Mesodermal cell (in vitro differentiated cells): ENCODE measurements at regions not wholly inside any gene's neighbourhood (a gene's known extent, or its start where the extent isn't known, plus 50 kb on each side); places are given as distances from the start of the nearest gene placed in this dataset.

Experiments used
- H3K27ac ChIP-seq: 2 replicates; pipeline ENCODE4 v1.7.0; 2013; ENCODE audit warnings: mild to moderate bottlenecking, low read depth, low read length, moderate library complexity; ENCODE audit not compliant: severe bottlenecking
- H3K36me3 ChIP-seq: 2 replicates; pipeline ENCODE4 v1.7.1; 2013; ENCODE audit warnings: mild to moderate bottlenecking, low read length, moderate library complexity; ENCODE audit not compliant: control insufficient read depth, insufficient read depth
- H3K4me1 ChIP-seq: one replicate; pipeline ENCODE4 v1.7.1; 2013; ENCODE audit warnings: mild to moderate bottlenecking, low read length; ENCODE audit not compliant: insufficient read depth, control insufficient read depth, poor library complexity, severe bottlenecking
- H3K4me3 ChIP-seq: 2 replicates; pipeline ENCODE4 v1.7.0; 2013; ENCODE audit warnings: low read length, control low read depth, mild to moderate bottlenecking; ENCODE audit not compliant: insufficient read depth, poor library complexity, severe bottlenecking; ENCODE audit errors: extremely low read depth
- H3K9me3 ChIP-seq: 2 replicates; pipeline ENCODE4 v1.7.1; 2013; ENCODE audit warnings: mild to moderate bottlenecking, low read length, moderate library complexity; ENCODE audit not compliant: control insufficient read depth
- WGBS, 2 experiments: methylation state at CpG; one replicate each; pipeline ENCODE4 v1.1.5; 2013; ENCODE audit warnings: missing lambda C conversion rate in 2 of 2; ENCODE audit not compliant: insufficient coverage in 2 of 2; 5-methylcytosine and 5-hydroxymethylcytosine counted together

DNA sequence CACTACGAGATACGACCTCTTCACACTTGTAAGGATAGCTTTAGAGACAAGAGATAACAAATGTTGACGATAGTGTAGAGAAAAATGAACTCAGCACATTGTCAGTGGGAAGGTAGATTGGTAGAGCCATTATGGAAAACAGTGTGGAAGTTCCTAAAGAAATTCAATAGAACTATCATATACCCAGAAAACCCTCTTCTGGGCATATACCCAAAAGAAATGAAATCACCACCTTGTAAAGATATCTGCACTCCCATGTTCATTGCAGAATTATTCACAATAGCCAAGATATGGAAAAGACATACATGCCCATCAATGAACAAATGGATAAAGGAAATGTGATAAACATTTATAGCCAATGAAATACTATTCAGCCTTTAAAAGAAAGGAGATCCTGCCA lies 499.8 kb upstream of the TBX3 start:
- 93 to 100% methylated on average over 2 of the region's 3 CpGs for WGBS, 2 experiments
- Histone ChIP-seq H3K36me3 (no peaks in the 10 kb centered on the region), H3K4me1 (peaks cover 7% of the 10 kb centered on the region), H3K4me3 (no peak overlapping the region), H3K9me3 (no peaks in the 10 kb centered on the region), H3K27ac (no peak overlapping the region)

DNA sequence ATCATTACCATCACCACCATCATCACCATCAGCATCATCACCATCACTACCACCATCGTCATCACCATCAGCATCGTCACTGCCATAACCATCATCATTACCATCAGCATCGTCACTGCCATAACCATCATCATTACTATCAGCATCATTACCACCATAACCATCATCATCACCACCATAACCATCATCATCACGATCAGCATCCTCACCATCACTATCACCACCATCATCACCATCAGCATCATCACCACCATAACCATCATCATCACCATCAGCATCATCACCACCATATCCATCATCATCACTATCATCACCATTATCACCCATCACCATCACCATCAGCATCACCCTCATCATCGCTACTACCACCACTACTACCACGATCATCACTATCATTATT lies 493.9 kb upstream of the TBX3 start:
- no peaks in the 10 kb centered on the region for H3K9me3 ChIP-seq
- no peak overlapping the region for H3K27ac ChIP-seq
- H3K4me1 ChIP-seq: peaks cover 9% of the 10 kb centered on the region
- H3K36me3 ChIP-seq: no peaks in the 10 kb centered on the region
- WGBS, 2 experiments: 87 to 94% methylated on average over 5 to 6 of the region's 6 CpGs
- H3K4me3 ChIP-seq: no peak overlapping the region

DNA sequence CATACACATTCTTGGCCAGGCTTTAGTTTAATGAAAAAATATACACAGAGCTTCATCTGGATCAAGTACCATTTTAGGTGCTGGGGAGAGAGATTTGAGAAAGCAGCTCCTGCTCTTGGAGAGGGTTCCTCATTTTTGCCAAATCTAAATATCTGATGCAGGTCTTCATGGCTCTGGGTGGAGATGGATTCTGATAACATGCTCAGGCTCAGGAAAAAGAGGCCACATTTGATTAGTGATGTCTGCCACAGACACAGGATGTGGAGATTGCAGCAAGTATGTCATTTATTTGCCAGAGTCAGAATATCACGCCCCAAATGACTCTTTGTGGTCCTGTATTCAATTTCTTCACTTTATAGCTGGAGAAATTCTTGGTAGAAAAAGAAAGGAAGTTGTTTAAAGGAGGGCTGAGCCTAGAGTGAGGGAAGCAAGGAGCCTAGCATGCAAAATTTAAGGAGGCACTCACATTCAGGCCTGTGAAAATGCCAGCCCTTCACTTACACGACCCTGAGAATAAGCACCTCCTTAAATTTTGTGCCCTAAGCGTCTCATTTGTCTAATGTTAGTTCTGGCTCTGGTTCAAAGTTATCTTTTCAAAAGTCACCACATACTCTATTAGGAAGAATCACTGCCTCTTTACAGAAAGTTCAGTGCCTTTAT lies 492.9 kb upstream of the TBX3 start:
- Histone ChIP-seq H3K36me3 (no peaks in the 10 kb centered on the region), H3K27ac (no peak overlapping the region), H3K4me3 (no peak overlapping the region), H3K4me1 (peaks cover 9% of the 10 kb centered on the region), H3K9me3 (no peaks in the 10 kb centered on the region)
- 89 to 100% methylated on average over 1 to 3 of the region's 3 CpGs for WGBS, 2 experiments

DNA sequence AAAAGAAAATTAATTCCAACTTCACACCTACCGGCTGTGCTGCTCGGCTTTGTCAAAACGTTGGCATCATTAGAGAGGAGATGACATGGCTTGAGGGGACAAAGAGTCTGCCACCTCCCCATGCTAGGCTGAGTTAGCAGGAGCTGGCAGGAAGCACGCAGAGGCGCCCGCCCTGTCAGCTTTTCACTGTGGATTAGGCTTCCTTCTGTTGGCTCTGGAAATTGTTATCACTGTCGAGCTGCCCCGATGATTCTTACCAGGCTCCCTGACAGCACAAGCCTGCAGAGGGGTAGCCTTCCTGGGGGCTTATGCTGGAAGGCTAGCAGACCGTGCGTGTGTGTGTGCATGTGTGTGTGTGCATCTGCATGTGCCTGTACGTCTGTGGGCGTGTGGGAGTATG lies 490.9 kb upstream of the TBX3 start:
- no peaks in the 10 kb centered on the region for H3K36me3 ChIP-seq
- no peak overlapping the region for H3K4me3 ChIP-seq
- H3K9me3 ChIP-seq: no peaks in the 10 kb centered on the region
- 62 to 70% methylated on average over 10 to 11 of the region's 12 CpGs for WGBS, 2 experiments
- H3K4me1 ChIP-seq: peaks cover 9% of the 10 kb centered on the region
- peak overlapping the region; percentile 55 for H3K27ac ChIP-seq

DNA sequence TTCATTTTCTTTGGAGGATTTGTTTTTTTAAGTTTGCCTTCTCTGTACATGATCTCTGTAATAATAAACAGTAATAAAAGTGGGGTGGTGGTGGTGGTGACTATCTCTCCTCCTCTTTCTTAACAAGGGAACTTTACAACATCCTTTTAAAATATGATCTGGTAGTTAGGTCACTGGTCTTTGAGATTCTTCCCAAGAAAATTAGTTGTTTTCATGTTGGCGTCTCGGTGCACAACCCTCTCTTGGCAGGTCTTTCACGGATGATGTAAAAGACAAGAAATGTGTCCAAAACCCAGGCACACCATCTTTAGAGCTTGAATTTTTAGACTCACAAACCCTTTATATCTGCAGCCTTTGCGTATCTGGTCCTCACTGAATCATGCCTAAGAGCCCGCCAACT lies 488.5 kb upstream of the TBX3 start:
- H3K27ac ChIP-seq: no peak overlapping the region
- WGBS, 2 experiments: 97 to 98% methylated on average over 5 of the region's 5 CpGs
- peaks cover 9% of the 10 kb centered on the region for H3K4me1 ChIP-seq
- no peaks in the 10 kb centered on the region for H3K36me3 ChIP-seq
- H3K4me3 ChIP-seq: no peak overlapping the region
- H3K9me3 ChIP-seq: no peaks in the 10 kb centered on the region

DNA sequence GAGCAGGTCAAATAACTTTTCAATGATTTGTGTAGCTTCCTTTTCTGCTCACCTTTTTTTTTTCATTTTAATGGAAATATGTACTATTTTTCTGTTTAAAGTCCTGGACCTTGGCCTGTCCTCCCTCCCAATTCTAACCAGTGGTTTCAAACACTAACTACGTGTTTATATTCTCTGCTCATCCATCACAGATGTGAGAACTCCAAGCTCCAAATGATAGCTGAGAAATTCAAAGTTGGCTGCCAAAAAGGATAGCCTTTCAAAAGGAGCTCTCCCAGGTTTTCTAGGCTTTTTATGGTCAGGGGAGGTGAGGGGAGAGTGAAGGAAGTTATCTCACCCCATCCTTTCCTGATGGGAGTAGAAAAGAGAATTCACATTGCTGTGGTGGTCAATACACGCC lies 486.0 kb upstream of the TBX3 start:
- Histone ChIP-seq H3K36me3 (no peaks in the 10 kb centered on the region), H3K4me3 (no peak overlapping the region), H3K27ac (no peak overlapping the region), H3K9me3 (no peaks in the 10 kb centered on the region), H3K4me1 (peaks cover 12% of the 10 kb centered on the region)
- WGBS, 2 experiments: no CpG with 5 or more reads among the region's 2 CpGs

DNA sequence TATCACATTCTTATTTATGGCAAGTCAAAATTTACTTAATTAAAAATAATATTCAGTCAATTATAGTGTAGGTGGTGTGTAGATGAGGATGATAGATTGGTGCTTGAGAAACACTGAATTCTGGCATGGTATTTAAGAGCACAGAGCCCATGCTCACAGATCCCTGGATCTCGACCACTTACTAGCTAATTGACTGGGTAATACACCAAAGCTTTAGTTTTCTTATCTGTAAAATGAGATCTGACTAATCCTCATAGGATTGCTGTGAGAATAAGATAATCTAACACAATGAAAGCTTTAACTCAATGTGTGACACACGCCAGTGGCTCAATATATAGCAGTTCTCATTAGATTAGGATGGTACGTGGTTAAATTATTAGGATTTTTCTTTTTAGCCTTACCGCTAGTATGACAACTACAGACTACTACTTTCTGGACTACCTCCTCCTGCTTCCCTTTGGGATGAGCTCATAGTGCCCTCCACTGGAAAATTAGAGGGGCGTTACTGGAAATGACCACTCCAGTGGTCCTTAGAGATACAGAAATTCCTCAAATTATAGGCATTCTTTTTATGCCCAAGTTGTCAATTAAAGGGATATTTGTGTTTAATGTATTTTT lies 482.8 kb upstream of the TBX3 start:
- H3K4me1 ChIP-seq: peaks cover 8% of the 10 kb centered on the region
- H3K27ac ChIP-seq: no peak overlapping the region
- 20 to 80% methylated on average over 1 of the region's 5 CpGs for WGBS, 2 experiments
- no peaks in the 10 kb centered on the region for H3K9me3 ChIP-seq
- H3K36me3 ChIP-seq: no peaks in the 10 kb centered on the region
- H3K4me3 ChIP-seq: no peak overlapping the region

DNA sequence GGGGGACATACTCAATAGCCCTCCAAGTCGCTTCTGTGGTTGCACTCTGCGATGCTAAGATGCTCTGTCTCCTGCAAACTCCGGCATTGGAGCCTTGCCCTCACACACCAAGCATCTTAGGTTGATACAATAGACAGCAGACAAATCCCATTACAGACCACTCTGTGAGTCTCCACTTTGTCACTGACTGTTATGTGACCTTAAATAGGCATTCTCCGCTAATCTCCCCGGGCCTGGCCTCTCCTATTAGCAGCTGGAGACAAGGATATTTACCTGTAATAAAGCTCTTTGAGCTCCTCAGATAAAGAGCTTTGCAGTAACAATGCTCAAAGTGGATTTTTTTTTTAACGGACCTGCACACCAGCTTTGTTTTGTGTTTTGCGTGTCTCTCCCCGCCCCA lies 479.7 kb upstream of the TBX3 start:
- Histone ChIP-seq H3K4me3 (no peak overlapping the region), H3K9me3 (no peaks in the 10 kb centered on the region), H3K4me1 (peaks cover 8% of the 10 kb centered on the region), H3K27ac (no peak overlapping the region), H3K36me3 (no peaks in the 10 kb centered on the region)
- 84 to 85% methylated on average over 7 of the region's 8 CpGs for WGBS, 2 experiments

DNA sequence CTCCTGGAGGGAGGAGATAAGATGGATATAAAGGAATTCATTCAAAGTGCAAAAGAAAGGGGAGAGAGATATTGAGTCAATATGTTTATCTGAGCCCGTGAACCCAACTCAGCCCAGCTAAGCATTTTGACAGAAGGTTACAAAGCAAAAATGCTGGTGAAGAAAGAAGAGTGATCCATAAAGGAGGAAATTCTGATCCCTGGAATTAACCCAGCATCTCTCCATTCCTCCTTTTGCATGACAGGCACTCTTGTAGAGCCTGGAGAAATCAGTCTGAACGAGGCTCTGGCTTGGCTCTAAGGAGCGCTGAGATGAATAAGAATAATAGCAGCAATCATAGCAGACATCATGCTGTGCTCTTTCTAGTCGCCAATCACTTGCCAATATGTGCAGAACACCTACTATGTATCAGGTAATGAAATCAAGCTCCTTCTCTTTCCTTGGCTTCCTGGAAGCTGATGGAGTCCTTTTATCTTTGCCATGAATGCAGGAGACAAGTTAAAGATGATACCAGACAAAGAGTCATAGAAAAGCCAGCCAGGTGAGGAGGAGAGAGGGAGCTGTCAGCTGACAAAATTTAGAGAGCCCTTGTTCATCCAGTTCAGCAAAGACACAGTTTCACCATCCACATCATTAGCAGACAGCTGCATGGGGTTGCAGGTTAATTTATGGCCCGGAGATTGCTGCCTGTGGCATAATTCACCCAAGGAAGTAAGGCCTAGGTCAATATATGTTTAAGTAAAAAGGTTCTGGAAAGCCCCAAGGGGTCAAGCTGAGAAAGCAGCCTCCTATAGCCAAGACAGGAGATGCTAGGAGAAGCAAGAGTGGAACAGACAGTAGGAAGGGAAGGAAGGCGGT lies 476.5 kb upstream of the TBX3 start:
- 67 to 93% methylated on average over 4 of the region's 6 CpGs for WGBS, 2 experiments
- no peak overlapping the region for H3K27ac ChIP-seq
- no peak overlapping the region for H3K4me3 ChIP-seq
- no peaks in the 10 kb centered on the region for H3K36me3 ChIP-seq
- peaks cover 12% of the 10 kb centered on the region for H3K4me1 ChIP-seq
- H3K9me3 ChIP-seq: no peaks in the 10 kb centered on the region

DNA sequence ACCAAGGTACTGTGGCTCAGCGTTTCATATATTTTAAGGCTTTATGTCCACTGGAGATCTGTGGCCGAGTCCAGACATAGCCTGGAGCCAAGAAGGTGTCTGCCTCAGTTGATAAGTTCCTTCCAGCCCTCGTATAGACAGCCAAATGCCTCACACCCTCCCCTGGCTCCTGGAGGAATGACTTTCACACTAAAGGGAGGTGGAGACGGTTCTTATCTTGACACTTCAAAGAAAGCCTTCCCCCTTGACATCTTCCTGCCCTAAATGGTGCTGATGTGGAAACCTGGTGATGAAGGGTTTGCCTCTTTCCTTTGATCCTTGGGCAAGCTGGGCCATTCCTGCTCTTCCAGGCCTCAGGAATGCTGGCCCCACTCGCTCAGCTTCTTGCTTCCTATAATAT lies 474.8 kb upstream of the TBX3 start:
- H3K4me3 ChIP-seq: no peak overlapping the region
- peaks cover 6% of the 10 kb centered on the region for H3K9me3 ChIP-seq
- H3K36me3 ChIP-seq: no peaks in the 10 kb centered on the region
- H3K4me1 ChIP-seq: peaks cover 17% of the 10 kb centered on the region
- 59 to 60% methylated on average over 2 of the region's 5 CpGs for WGBS, 2 experiments
- H3K27ac ChIP-seq: no peak overlapping the region
